GM19372 (cell line): ENCODE measurements at regions not wholly inside any gene's neighbourhood (a gene's known extent, or its start where the extent isn't known, plus 50 kb on each side); places are given as distances from the start of the nearest gene placed in this dataset.

Experiments
- ATAC-seq: cut with Tn5 transposase; IDR thresholded peaks from one replicate; pipeline ENCODE4 v1.9.1; 2021; ENCODE audit warnings: mild to moderate bottlenecking, low read depth, moderate library complexity; ENCODE audit not compliant: unreplicated experiment

GRCh38 chr19:31125071-31125470 is 224.2 kb downstream of the TSHZ3 start:
- no peak for ATAC-seq

- ATAC-seq, result no peak
Observed at GRCh38 chr19:31121501-31121900, 227.7 kb downstream of the TSHZ3 start.

- no peak for ATAC-seq
Observed at GRCh38 chr19:31120952-31121351, 228.3 kb downstream of the TSHZ3 start.

- ATAC-seq, result no peak
Observed at GRCh38 chr19:31119951-31120690, 229.1 kb downstream of the TSHZ3 start.

- no peak for ATAC-seq
Observed at GRCh38 chr19:31118986-31119385, 230.2 kb downstream of the TSHZ3 start.

GRCh38 chr19:31118287-31118955 is 230.8 kb downstream of the TSHZ3 start:
- no peak for ATAC-seq

GRCh38 chr19:31114585-31114984 is 234.7 kb downstream of the TSHZ3 start:
- no peak for ATAC-seq

DNA sequence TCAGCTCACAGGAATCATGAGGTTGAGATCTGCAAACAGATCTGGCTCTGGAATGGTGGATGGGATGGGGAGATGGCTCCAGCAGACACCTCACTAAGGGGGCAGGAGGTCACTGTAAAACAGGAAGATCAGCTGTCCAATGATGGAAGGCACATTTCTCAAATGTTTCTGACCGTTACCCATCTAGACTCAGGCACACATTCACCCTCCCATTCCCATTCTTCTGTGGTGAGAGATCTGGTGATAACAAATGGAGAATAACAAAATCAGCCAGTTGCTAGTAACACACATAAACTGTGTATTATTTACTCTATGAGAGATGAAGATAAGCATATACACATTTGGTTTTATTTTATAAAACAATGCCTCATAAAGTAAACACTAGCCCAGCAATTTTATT is 235.9 kb downstream of the TSHZ3 start:
- no peak for ATAC-seq

- ATAC-seq, result no peak
Observed at GRCh38 chr19:31112158-31112557, 237.1 kb downstream of the TSHZ3 start.

- no peak for ATAC-seq
Observed at GRCh38 chr19:31111741-31112140, 237.5 kb downstream of the TSHZ3 start.

DNA sequence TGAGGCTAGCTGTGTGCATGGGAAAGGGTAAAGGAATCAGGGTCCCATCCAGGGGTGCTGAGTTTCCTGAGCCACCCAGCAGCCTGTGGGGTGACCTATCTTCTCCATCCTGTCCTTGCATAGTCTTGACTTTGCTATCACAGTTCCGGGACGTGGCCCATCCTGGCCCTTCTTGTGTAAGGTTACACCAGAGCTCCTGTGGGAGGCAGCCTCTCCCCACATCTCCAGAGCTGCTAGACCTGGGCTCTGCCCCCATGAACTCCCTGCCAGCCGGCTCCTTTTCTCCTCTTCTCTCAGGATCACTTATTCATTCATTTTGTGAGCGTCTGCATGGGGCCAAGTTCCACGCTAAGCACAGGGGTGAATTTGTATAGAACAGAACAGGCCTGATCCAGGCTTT is 238.9 kb downstream of the TSHZ3 start:
- ATAC-seq, result no peak

- no peak for ATAC-seq
Observed at GRCh38 chr19:31109636-31110035, 239.6 kb downstream of the TSHZ3 start.

- ATAC-seq, result no peak
Observed at GRCh38 chr19:31107096-31107495, 242.1 kb downstream of the TSHZ3 start.

- no peak for ATAC-seq
Observed at GRCh38 chr19:31105761-31106160, 243.5 kb downstream of the TSHZ3 start.

DNA sequence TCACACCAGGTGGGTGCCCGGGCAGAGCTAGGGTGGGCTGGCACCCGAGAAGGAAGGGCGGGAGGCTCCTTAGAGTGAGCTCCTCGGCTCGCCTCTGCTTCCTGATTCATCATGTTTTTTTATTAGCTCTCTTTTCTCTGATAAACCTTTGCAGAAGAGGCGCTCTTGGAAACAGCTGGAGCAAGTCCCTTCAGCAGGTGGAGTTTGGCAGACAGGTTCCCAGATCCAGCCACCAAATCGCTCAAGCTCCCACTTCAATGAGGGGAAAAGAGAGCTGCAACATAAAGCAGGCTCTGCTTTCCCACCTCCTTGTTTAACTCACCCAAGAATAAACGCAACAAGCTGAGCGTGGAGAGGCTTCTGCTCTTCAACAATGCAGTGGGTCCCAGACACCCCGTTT is 244.8 kb downstream of the TSHZ3 start:
- no peak for ATAC-seq

- no peak for ATAC-seq
Observed at GRCh38 chr19:31103228-31103627, 246.0 kb downstream of the TSHZ3 start.

GRCh38 chr19:31102674-31103073 is 246.6 kb downstream of the TSHZ3 start:
- ATAC-seq, result no peak

DNA sequence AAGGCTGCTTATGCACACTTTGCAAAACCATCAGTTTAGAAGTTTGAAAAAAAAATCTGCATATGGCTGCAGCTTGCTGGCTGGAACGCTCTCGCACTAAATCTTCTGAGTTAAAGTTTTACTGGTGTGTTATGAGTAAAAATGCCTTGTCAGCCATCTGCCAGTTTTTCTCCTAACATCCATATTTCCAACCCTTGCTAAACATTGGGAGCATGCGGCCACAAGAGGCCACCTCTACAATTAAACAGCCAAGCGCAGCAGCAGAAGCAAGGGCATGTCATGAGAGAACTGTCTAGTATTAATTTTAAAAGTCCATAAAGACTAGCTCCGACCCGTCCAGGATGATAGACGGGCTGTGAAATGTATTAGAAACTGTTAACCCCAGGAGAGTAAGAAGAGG is 248.3 kb downstream of the TSHZ3 start:
- no peak for ATAC-seq

GRCh38 chr19:31100206-31100590 is 249.0 kb downstream of the TSHZ3 start:
- no peak for ATAC-seq

GRCh38 chr19:31099515-31100205 is 249.6 kb downstream of the TSHZ3 start:
- no peak for ATAC-seq

GRCh38 chr19:31098836-31099235 is 250.4 kb downstream of the TSHZ3 start:
- no peak for ATAC-seq
